Suprapubic skin (tissue), 2 donors: ENCODE measurements at regions not wholly inside any gene's neighbourhood (a gene's known extent, or its start where the extent isn't known, plus 50 kb on each side); places are given as distances from the start of the nearest gene placed in this dataset.

ENCODE experiments used
- EP300 ChIP-seq: sonication (generic); formaldehyde crosslinking; IDR thresholded peaks from one replicate; pipeline ENCODE4 v1.6.1; 2017; ENCODE audit warnings: antibody characterized with exemption
- POLR2A ChIP-seq, 2 donors: fragments of 450-650 bp; IDR thresholded peaks; one replicate each; pipeline ENCODE4 v1.6.1; 2017; ENCODE audit warnings: antibody characterized with exemption in 2 of 2, mild to moderate bottlenecking in 2 of 2, moderate library complexity in 2 of 2

DNA sequence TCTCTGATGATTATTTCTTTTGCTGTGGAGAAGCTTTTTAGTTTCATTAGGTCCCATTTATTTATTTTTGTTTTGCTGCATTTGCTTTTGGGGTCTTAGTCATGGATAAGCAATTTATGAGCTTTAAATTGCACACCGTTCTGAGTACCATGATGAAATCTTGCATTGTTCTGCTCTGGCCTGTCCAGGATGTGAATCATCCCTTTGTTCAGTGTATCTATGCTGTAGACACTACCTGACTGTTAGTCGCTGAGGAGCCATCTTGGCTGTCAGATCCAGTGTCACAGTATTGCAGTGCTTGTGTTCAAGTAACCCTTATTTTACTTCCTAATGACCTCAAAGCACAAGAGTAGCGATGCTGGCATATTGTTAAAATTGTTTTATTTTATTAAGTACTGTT lies 218.0 kb upstream of the CNTNAP4 start:
- TF ChIP-seq POLR2A (IDR thresholded peaks at IDR 0.05) (no peak), EP300 (no peak)
